Subcutaneous abdominal adipose tissue (tissue), 5 donors: ENCODE measurements at regions not wholly inside any gene's neighbourhood (a gene's known extent, or its start where the extent isn't known, plus 50 kb on each side); places are given as distances from the start of the nearest gene placed in this dataset.

Source experiments
- H3K27ac ChIP-seq: one replicate; pipeline ENCODE4 v1.7.0; 2013; ENCODE audit warnings: low read depth, mild to moderate bottlenecking, inconsistent platforms, low read length, moderate library complexity
- H3K27me3 ChIP-seq, 5 donors: one replicate each; pipeline ENCODE4 v1.7.0; 2013; ENCODE audit warnings: low read length in 5 of 5, inconsistent platforms in 1 of 5; ENCODE audit not compliant: control insufficient read depth in 5 of 5, insufficient read depth in 4 of 5
- H3K36me3 ChIP-seq, 5 donors: one replicate each; pipeline ENCODE4 v1.7.0; 2013; ENCODE audit warnings: low read length in 5 of 5; ENCODE audit not compliant: control insufficient read depth in 5 of 5, insufficient read depth in 5 of 5
- H3K4me1 ChIP-seq, 5 donors: one replicate each; pipeline ENCODE4 v1.7.0; 2013; ENCODE audit warnings: low read length in 5 of 5, mild to moderate bottlenecking in 3 of 5, moderate library complexity in 1 of 5; ENCODE audit not compliant: control insufficient read depth in 5 of 5, insufficient read depth in 5 of 5
- H3K4me3 ChIP-seq, 5 donors: one replicate each; pipeline ENCODE4 v1.7.0; 2013; ENCODE audit warnings: low read length in 5 of 5, low read depth in 1 of 5
- H3K9ac ChIP-seq, 5 donors: one replicate each; pipeline ENCODE4 v1.7.0; 2013; ENCODE audit warnings: low read length in 5 of 5, mild to moderate bottlenecking in 4 of 5, moderate library complexity in 3 of 5
- H3K9me3 ChIP-seq, 5 donors: one replicate each; pipeline ENCODE4 v1.7.0; 2013; ENCODE audit warnings: low read length in 5 of 5; ENCODE audit not compliant: control insufficient read depth in 5 of 5
- donor health status: healthy.
- donor health status: healthy.
- donor health status: healthy.
- donor health status: healthy.
- donor health status: healthy.

DNA sequence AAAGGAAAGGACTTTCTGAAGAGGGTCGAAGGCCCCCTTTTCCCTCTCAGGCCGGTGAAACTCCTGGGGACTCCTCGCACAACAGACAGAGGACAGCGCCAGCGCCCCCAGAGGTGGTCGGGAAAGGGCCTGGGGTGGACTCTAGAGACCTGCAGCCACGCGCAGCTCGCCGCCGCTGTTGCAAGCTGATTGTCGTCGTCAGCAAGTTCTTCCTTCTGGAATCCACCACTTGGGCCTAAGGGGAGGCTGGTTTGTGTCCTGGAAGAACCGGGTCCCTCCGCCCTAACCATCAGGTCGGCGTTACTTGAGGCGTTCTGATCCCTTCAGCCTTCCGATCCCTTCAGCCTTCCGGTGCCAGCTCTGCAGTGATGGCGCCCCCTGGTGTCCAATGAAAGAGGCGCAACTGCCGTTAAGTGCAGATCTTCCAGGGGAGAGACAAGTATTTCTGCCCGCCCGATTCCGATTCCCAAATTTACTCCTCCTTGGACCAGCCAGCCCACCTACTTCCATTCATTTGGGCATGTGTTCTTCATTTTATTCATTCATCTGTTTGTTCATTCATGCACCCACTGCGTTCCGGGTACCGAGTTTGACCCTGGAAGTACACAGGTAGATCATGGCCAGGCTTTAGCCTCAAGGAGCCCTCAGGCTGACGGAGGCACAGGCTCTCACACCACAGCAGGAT is 77.2 kb upstream of the SLC6A11 start:
- Histone ChIP-seq H3K27me3 (peaks cover 12 to 35% (median 31%) of the 10 kb centered on the region in 5 donors), H3K4me3 (peak overlapping the region in 3 of 5 donors; percentile 46 to 57 (median 51)), H3K4me1 (peaks cover 0 to 6% (median 4%) of the 10 kb centered on the region in 5 donors), H3K27ac (no peak overlapping the region), H3K9me3 (peaks cover 2 to 6% (median 3%) of the 10 kb centered on the region in 5 donors), H3K9ac (no peak overlapping the region), H3K36me3 (no peaks in the 10 kb centered on the region)

DNA sequence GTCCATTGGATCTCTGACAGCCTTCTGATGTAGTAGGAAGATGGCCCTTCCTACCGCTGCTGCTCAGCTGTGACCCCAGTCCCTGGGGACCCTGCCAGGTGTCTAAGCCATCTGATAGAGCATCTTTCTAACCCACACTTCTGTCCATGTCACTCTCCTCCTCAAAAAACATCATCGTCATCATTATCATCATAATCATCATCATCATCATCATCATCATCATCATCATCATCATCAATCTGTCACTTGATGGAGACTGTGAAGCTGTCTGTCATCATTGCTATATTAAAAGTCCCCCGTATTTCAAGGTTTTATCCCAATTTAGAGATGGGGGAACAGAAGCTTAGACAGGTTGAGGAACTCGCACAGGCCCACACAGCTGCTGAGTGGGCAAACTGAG is 75.1 kb upstream of the SLC6A11 start:
- Histone ChIP-seq H3K4me3 (no peak overlapping the region), H3K27me3 (peaks cover 18 to 43% (median 33%) of the 10 kb centered on the region in 5 donors), H3K4me1 (peaks cover 0 to 6% (median 4%) of the 10 kb centered on the region in 5 donors)

DNA sequence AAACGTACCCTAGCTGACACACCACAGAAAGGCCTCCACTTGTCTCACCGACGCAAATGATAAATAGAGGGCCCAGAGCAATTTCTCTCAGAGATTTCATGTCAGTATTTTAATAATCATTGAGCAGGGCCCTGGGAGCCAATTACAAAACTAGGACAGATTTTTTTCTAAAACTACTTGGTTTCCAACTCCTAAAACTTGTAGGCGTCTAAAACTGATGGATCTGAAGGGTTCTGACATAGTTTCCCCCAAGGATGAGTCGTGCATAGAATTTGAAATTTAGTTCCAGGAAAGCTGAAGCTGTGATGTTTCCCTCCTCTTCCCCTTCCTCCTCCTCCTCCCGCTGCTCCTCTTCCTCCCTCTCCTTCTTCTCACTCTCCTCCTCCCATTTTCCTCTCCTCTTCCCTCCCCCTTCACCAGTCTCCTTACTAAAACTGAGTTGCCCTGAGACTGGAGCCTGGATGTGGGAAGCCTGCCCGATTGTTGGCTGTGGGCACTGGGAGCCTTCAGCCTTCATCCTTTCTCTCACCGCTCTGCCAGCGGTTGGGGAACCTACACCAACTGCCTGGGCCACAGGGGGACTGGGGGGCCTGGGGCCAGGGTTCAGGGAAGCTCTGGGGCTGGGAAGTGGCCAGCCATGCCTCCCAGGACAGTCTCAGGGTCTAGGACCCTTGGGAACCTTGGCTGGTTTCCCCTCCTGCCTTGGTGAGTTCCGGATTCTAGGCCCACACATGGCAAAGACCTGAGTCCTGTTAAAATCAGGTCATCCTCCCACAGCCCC is 73.9 kb upstream of the SLC6A11 start:
- H3K27ac ChIP-seq, result no peak overlapping the region
- peaks cover 14 to 44% (median 33%) of the 10 kb centered on the region in 5 donors for H3K27me3 ChIP-seq
- peaks cover 0 to 6% (median 4%) of the 10 kb centered on the region in 5 donors for H3K4me1 ChIP-seq
- no peak overlapping the region for H3K4me3 ChIP-seq
- H3K36me3 ChIP-seq, result no peaks in the 10 kb centered on the region
- H3K9me3 ChIP-seq, result no peaks in the 10 kb centered on the region
- H3K9ac ChIP-seq, result no peak overlapping the region

More for the DNA sequence above, 75.1 kb upstream of the SLC6A11 start:
- Histone ChIP-seq H3K9ac (no peak overlapping the region), H3K9me3 (no peaks in the 10 kb centered on the region), H3K27ac (no peak overlapping the region), H3K36me3 (no peaks in the 10 kb centered on the region)

DNA sequence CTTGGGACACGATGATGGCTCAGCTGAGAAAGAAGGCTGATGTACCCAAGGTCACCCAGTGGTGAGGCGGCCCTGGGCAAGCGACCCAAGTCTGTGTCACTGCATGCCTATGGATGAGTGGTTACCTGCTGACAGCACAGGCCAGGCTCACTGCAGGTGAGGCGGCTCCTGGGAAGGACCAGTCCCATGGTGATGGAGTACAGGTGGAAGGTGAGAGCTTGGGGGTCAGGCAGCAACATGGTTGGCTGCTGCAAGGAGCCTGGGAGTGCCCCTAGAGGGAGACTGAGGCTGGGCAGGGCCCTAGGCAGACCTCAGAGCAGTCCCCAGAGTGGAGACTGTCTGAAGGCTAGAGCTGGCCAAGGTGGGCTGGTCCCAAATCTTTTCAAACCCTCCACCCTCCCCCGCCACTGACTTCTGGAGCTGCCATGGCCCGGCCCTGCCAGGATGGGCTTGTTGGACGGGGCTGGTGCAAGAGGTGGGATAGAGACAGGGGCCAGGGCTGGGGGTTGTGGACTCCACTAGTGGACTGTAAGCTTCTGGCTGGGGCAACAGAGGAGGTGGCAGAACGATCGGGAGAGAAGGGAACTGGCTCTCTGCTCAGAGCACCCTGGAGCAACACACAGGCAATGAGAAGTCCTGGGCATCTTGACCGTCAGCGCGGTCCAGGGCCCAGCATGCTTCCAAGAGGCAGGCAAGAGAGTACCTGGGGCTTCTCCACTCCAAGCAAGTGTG is 72.5 kb upstream of the SLC6A11 start:
- H3K4me3 ChIP-seq, result no peak overlapping the region
- peaks cover 11 to 37% (median 27%) of the 10 kb centered on the region in 5 donors for H3K27me3 ChIP-seq
- no peaks in the 10 kb centered on the region for H3K9me3 ChIP-seq
- no peak overlapping the region for H3K9ac ChIP-seq
- no peak overlapping the region for H3K27ac ChIP-seq
- peaks cover 0 to 6% (median 3%) of the 10 kb centered on the region in 5 donors for H3K4me1 ChIP-seq
- no peaks in the 10 kb centered on the region for H3K36me3 ChIP-seq

DNA sequence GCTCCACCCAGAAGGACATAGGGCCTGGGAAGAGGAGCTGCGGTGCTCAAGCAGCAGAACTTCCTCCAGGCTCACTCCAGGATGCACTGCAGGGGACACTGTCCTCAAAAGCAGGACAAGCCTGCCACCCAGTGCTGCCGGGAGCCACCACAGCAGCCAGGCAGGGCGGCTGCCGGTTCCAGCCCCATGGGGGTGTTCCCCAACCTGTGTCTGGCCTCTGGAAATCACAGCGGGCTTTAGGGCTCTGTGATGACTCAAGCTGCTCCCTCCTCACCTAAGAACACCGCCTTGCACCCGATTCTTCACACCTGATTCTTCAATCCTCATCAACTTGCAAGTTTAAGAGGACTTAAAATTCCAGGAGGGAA is 71.9 kb upstream of the SLC6A11 start:
- Histone ChIP-seq H3K4me1 (peaks cover 0 to under 1% (median 0%) of the 10 kb centered on the region in 5 donors), H3K4me3 (no peak overlapping the region)

DNA sequence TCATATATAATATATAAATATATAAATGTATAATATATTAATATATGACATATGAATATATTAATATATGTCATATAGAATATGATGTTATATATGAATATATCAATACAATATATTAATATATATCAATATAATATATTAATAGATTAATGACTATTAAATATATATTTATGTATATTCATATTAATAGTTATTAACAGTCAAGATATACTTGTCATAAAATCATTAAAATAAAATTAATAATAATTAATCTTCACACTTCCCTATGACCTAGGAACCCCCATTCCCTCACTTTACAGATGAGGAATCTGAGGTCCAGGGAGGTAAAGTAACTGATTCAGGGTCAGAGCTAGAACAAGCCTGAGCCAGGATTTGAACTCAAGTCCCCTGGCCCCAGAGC is 70.6 kb upstream of the SLC6A11 start:
- H3K27me3 ChIP-seq, result peaks cover 7 to 30% (median 24%) of the 10 kb centered on the region in 5 donors
- H3K4me3 ChIP-seq, result no peak overlapping the region

More for the DNA sequence above, 71.9 kb upstream of the SLC6A11 start:
- Histone ChIP-seq H3K27me3 (peaks cover 10 to 35% (median 28%) of the 10 kb centered on the region in 5 donors), H3K9me3 (no peaks in the 10 kb centered on the region), H3K27ac (no peak overlapping the region), H3K36me3 (no peaks in the 10 kb centered on the region), H3K9ac (no peak overlapping the region)

DNA sequence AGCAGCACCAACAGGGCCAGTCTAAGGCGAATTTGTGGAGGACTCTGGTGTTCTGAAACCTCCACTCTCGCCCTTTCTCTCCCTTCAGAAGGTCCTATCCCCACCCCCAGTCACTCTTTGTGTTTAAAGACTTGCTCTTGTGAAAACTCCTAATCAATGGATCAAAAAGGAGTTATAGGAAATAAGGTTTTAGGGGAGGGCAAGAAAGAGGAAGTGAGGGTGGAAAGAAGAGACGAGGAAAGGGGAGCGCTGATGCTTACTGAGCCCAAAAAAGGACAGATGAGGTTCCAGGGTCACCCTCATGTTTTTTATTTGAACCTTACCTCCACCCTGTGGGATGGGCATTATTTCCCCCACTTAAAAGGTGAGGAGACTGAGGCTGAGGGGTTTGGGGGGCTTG is 70.0 kb upstream of the SLC6A11 start:
- Histone ChIP-seq H3K4me1 (no peaks in the 10 kb centered on the region), H3K27ac (no peak overlapping the region), H3K36me3 (no peaks in the 10 kb centered on the region), H3K4me3 (no peak overlapping the region), H3K27me3 (peaks cover 11 to 36% (median 24%) of the 10 kb centered on the region in 5 donors), H3K9me3 (no peaks in the 10 kb centered on the region), H3K9ac (no peak overlapping the region)

More for the DNA sequence above, 70.6 kb upstream of the SLC6A11 start:
- no peak overlapping the region for H3K9ac ChIP-seq
- no peaks in the 10 kb centered on the region for H3K36me3 ChIP-seq
- H3K27ac ChIP-seq, result no peak overlapping the region
- H3K4me1 ChIP-seq, result no peaks in the 10 kb centered on the region
- H3K9me3 ChIP-seq, result no peaks in the 10 kb centered on the region

DNA sequence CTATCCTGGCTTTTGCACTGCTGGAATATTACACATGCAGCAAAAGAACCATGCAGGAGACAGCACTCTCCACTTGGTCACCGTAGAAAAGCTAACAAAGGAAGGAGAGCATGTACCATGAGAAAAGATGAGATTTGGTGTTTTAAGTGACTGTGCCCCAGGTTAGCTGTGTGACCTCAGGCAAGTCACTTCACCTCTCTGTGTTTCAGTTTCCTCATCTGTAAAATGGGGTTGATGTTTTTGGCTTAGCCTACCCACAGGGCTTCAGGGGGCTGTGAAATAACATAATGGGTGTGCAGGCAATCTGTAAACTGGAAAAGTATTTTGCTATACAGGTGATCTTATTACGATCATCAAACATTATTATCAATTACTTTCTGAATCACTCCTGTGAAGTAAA is 69.3 kb upstream of the SLC6A11 start:
- Histone ChIP-seq H3K36me3 (no peaks in the 10 kb centered on the region), H3K27ac (no peak overlapping the region), H3K4me3 (no peak overlapping the region), H3K4me1 (no peaks in the 10 kb centered on the region), H3K9me3 (no peaks in the 10 kb centered on the region), H3K9ac (no peak overlapping the region), H3K27me3 (peaks cover 12 to 36% (median 24%) of the 10 kb centered on the region in 5 donors)

DNA sequence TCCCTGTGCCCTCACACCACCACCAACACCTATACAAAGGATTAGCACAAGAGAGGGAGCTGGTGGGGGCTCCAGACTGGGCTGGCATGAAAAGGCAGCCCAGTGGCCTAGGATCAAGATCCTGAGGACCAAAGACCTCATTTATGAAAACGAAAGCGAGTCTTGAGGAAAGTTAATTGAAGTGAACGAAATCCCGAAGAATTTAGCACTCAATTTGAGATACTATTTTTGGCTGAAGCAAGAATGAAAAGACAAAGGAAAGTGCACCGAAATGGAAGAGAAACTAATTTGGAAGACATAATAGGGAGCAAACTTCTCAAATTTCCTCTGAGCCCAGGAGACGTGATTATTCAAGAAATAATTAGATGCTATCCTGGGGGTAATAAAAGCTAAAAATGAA is 68.7 kb upstream of the SLC6A11 start:
- no peak overlapping the region for H3K4me3 ChIP-seq
- H3K9ac ChIP-seq, result no peak overlapping the region
- H3K9me3 ChIP-seq, result no peaks in the 10 kb centered on the region
- no peak overlapping the region for H3K27ac ChIP-seq
- H3K36me3 ChIP-seq, result no peaks in the 10 kb centered on the region
- peaks cover 12 to 36% (median 24%) of the 10 kb centered on the region in 5 donors for H3K27me3 ChIP-seq
- no peaks in the 10 kb centered on the region for H3K4me1 ChIP-seq
